Fibroblast of lung (primary cell): ENCODE measurements at regions not wholly inside any gene's neighbourhood (a gene's known extent, or its start where the extent isn't known, plus 50 kb on each side); places are given as distances from the start of the nearest gene placed in this dataset.

Source experiments
- DNase-seq, 2 donors: peaks; one replicate each; pipeline versions ENCODE4 v3.0.0 to v3.0.0-alpha.2; 2010; ENCODE audit warnings: low read depth in 2 of 2
- H2AFZ ChIP-seq: 2 replicates; pipeline ENCODE4 v1.5.1; 2012; ENCODE audit warnings: low read length, control low read depth, inconsistent platforms
- H3K27ac ChIP-seq: 2 replicates; pipeline ENCODE4 v1.5.1; 2011; ENCODE audit warnings: low read length, control low read depth; ENCODE audit not compliant: insufficient read depth
- H3K27me3 ChIP-seq: 2 replicates; pipeline ENCODE4 v1.5.1; 2011; ENCODE audit warnings: mild to moderate bottlenecking, low read length; ENCODE audit not compliant: control insufficient read depth, insufficient read depth
- H3K36me3 ChIP-seq: 2 replicates; pipeline ENCODE4 v1.5.1; 2011; ENCODE audit warnings: low read length; ENCODE audit not compliant: control insufficient read depth, insufficient read depth
- H3K4me1 ChIP-seq: 2 replicates; pipeline ENCODE4 v1.5.1; 2011; ENCODE audit warnings: low read length; ENCODE audit not compliant: control insufficient read depth, insufficient read depth; ENCODE audit errors: extremely low read depth
- H3K4me2 ChIP-seq: 2 replicates; pipeline ENCODE4 v1.5.1; 2011; ENCODE audit warnings: low read length, control low read depth; ENCODE audit not compliant: insufficient read depth; ENCODE audit errors: extremely low read depth
- H3K4me3 ChIP-seq, 4 experiments: fragments of 200-600 bp in 1 of 4; sonication (generic) in 1 of 4; replicated peaks in 1 of 4; 2 replicates each; pipeline ENCODE4 v1.5.1; 2011 to 2016; ENCODE audit warnings: low read length in 4 of 4, low read depth in 3 of 4, mild to moderate bottlenecking in 3 of 4, control low read depth in 2 of 4, inconsistent platforms in 1 of 4, mixed read lengths in 1 of 4; ENCODE audit not compliant: insufficient read depth in 1 of 4; ENCODE audit errors: control extremely low read depth in 1 of 4
- H3K79me2 ChIP-seq: 2 replicates; pipeline ENCODE4 v1.5.1; 2012; ENCODE audit warnings: mild to moderate bottlenecking, low read length, inconsistent platforms; ENCODE audit not compliant: control insufficient read depth, insufficient read depth
- H3K9ac ChIP-seq: 2 replicates; pipeline ENCODE4 v1.5.1; 2011; ENCODE audit warnings: mild to moderate bottlenecking, low read length, control low read depth; ENCODE audit not compliant: insufficient read depth
- H3K9me3 ChIP-seq: 2 replicates; pipeline ENCODE4 v1.5.1; 2012; ENCODE audit warnings: low read depth, low read length; ENCODE audit not compliant: control insufficient read depth, insufficient read depth
- H4K20me1 ChIP-seq: 2 replicates; pipeline ENCODE4 v1.5.1; 2011; ENCODE audit warnings: low read length; ENCODE audit not compliant: control insufficient read depth, insufficient read depth; ENCODE audit errors: extremely low read depth
- CTCF ChIP-seq, 2 donors: IDR thresholded peaks in 1 of 2; conservative IDR thresholded peaks in 1 of 2; 1 replicate in 1 of 2; 2 replicates in 1 of 2; pipeline ENCODE4 v1.5.1; 2011 to 2012; ENCODE audit warnings: low read length in 2 of 2, control low read depth in 1 of 2, inconsistent platforms in 1 of 2, low read depth in 1 of 2, mild to moderate bottlenecking in 1 of 2
- EZH2 ChIP-seq: IDR thresholded peaks from 2 replicates; pipeline ENCODE4 v1.5.1; 2012; ENCODE audit warnings: low read length, control low read depth, mild to moderate bottlenecking; ENCODE audit errors: missing control alignments

DNA sequence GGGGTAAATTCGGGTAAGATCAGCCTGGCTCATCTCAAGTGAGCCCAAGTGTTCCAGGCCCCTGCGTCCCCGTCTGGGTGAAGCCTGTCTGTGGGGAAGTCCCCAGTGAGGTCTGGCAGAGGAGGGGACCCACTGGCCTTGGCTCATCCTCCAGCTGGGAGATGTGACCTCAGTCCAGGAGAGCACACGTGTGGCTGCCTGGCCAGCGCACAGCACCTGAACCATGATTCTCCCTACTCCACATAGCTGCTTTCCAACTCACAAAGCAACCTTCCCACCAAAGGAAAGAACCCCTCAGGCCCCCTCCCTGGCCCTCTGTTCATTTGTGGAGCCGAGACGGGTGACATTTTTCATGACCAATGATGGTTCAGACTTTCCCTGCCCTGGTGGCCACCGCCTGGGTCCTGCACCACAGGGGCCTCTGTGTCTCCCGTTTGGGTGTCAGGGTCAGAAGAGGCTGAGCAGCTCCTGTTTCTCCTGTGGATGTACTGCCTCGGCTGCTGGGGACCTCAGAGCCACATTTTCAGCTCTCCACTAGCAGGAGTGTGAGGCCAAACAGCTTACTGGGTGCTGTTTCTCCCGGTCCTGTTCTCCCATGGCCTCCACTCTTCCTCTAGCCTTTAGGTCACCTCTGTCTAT lies 111.4 kb downstream of the CPZ start:
- H3K27ac ChIP-seq: no peak overlapping the region
- H3K79me2 ChIP-seq: no peaks in the 10 kb centered on the region
- H3K4me3 ChIP-seq: no peak overlapping the region
- no peaks in the 10 kb centered on the region for H3K9me3 ChIP-seq
- no peak overlapping the region for H3K9ac ChIP-seq
- H3K27me3 ChIP-seq: no peaks in the 10 kb centered on the region
- no peak overlapping the region for H3K4me2 ChIP-seq
- TF ChIP-seq CTCF (conservative IDR thresholded peaks at IDR 0.05 in 1 of 2, IDR thresholded peaks at IDR 0.05 in 1 of 2; ENCODE audit: low read depth in 1 of 2, low read length in 2 of 2) (no peak), EZH2 (no peak)
- H4K20me1 ChIP-seq: no peaks in the 10 kb centered on the region
- H3K4me1 ChIP-seq: no peaks in the 10 kb centered on the region
- no peaks in the 10 kb centered on the region for H3K36me3 ChIP-seq
- DNase-seq: no peak
- no peak overlapping the region for H2AFZ ChIP-seq

- no peak overlapping the region for H3K4me2 ChIP-seq
- no peaks in the 10 kb centered on the region for H3K36me3 ChIP-seq
- H2AFZ ChIP-seq: no peak overlapping the region
- no peak for DNase-seq
- H3K27me3 ChIP-seq: no peaks in the 10 kb centered on the region
- no peaks in the 10 kb centered on the region for H3K4me1 ChIP-seq
- no peaks in the 10 kb centered on the region for H4K20me1 ChIP-seq
- no peaks in the 10 kb centered on the region for H3K9me3 ChIP-seq
- H3K79me2 ChIP-seq: no peaks in the 10 kb centered on the region
- H3K9ac ChIP-seq: no peak overlapping the region
- TF ChIP-seq EZH2 (no peak), CTCF (conservative IDR thresholded peaks at IDR 0.05 in 1 of 2, IDR thresholded peaks at IDR 0.05 in 1 of 2; ENCODE audit: low read depth in 1 of 2, low read length in 2 of 2) (no peak)
- no peak overlapping the region for H3K27ac ChIP-seq
- no peak overlapping the region for H3K4me3 ChIP-seq
Observed at GRCh38 chr4:8703401-8703696, 110.8 kb downstream of the CPZ start.

DNA sequence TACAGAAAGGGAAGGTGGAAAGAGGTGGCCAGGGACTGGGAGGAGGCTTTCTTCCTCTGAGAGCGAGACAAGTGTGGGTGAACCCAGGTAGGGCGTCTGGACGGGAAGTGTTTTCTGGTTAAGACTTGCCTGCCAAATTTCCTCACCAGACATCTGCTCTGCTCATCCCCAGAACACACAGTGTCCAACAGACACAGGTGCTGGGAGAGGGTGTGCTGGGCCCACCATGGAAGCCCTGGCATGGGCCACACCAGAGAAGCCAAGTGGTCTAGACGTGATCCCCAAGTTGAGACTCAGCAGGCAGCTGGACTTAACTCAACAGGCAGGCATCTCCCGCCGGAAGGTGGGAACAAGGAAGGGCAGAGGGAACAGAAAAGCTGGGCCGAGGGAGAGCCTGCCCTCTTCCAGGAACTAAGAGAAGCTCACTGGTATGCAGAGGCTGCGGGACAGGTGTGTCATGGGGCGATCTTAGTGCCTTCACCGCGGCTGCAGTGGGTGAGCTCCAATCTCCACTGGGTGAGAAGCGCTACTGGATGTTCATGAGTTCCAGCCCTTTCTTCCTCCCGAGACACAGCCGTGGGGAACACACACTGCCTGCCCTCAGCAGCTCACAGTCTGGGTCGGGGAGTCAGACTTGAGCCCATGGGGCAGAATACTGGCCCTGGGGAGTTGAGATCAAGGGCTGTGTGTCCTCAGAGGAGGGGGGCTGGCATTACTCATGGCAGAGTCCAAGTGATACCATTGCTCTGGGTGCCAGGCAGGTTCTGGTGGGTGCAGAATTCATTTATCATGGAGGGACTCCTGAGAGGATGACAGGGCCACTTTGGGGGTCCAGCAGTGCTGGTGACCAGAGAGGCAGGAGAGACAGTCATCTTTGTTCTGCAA lies 110.2 kb downstream of the CPZ start:
- TF ChIP-seq EZH2: no peak
- TF ChIP-seq CTCF (conservative IDR thresholded peaks at IDR 0.05 in 1 of 2, IDR thresholded peaks at IDR 0.05 in 1 of 2; ENCODE audit: low read depth in 1 of 2, low read length in 2 of 2): no peak
- Histone ChIP-seq H3K4me1 (no peaks in the 10 kb centered on the region), H3K4me2 (no peak overlapping the region), H3K79me2 (no peaks in the 10 kb centered on the region), H3K27ac (no peak overlapping the region), H3K9me3 (no peaks in the 10 kb centered on the region), H3K9ac (no peak overlapping the region), H3K4me3 (no peak overlapping the region), H4K20me1 (no peaks in the 10 kb centered on the region), H2AFZ (no peak overlapping the region), H3K27me3 (no peaks in the 10 kb centered on the region), H3K36me3 (no peaks in the 10 kb centered on the region)
- no peak for DNase-seq
